WTC11 (cell line): ENCODE measurements at regions not wholly inside any gene's neighbourhood (a gene's known extent, or its start where the extent isn't known, plus 50 kb on each side); places are given as distances from the start of the nearest gene placed in this dataset.

Source experiments
- ZBTB43 ChIP-seq: sonication (generic); formaldehyde crosslinking; IDR thresholded peaks from 2 replicates; pipeline ENCODE4 v1.8.1; 2023; ENCODE audit warnings: mild to moderate bottlenecking, missing genetic modification reagents
- TF ChIP-seq, protein P1 (sequence below): sonication (generic); formaldehyde crosslinking; IDR thresholded peaks from 2 replicates; pipeline ENCODE4 v1.8.0; 2023; ENCODE audit warnings: missing genetic modification reagents

DNA sequence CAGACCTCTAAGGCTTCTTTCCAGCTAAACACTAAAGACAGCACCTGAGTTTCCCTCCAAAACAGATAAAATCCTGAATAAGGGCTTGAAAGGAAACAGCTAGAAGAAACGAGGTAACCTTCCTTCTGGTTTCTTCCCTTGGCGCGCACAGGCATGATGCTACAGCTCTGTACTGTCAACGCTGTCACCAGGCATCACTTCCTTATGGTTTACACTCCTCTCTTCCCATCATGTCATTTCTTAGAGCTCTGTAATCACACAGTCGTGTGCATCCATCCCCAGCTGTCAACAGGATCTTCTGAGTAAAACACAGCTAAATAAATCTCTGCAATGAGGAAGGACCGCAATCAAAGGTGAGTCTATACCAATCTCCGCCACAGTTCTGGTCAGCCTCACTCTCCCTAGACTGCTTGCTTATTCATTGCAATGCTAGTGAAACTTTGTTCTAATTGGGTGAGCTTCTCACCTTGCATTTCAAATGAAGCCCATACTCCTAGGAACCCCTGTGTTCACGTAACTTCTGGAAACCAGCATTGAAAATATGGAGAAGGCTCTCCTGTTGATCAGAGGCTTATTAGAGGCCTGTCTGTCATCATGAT lies 162.6 kb upstream of the DTNBP1 start:
- TF ChIP-seq ZBTB43 (CRISPR knock-in tag), result no peak
- TF ChIP-seq, protein P1, sequence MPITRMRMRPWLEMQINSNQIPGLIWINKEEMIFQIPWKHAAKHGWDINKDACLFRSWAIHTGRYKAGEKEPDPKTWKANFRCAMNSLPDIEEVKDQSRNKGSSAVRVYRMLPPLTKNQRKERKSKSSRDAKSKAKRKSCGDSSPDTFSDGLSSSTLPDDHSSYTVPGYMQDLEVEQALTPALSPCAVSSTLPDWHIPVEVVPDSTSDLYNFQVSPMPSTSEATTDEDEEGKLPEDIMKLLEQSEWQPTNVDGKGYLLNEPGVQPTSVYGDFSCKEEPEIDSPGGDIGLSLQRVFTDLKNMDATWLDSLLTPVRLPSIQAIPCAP, result no peak
